Parathyroid adenoma (tissue), 2 donors: ENCODE measurements at regions not wholly inside any gene's neighbourhood (a gene's known extent, or its start where the extent isn't known, plus 50 kb on each side); places are given as distances from the start of the nearest gene placed in this dataset.

Experiments
- H2AFZ ChIP-seq: fragments of 300-600 bp; sonication (generic); one replicate; pipeline ENCODE4 v1.7.0; 2017; ENCODE audit warnings: antibody characterized with exemption, mild to moderate bottlenecking
- H3K27ac ChIP-seq: fragments of 300-600 bp; sonication (generic); one replicate; pipeline ENCODE4 v1.7.0; 2017
- H3K27me3 ChIP-seq: fragments of 300-600 bp; sonication (generic); one replicate; pipeline ENCODE4 v1.7.0; 2017; ENCODE audit warnings: low read length; ENCODE audit not compliant: control insufficient read depth, insufficient read depth
- H3K36me3 ChIP-seq: fragments of 300-600 bp; sonication (generic); one replicate; pipeline ENCODE4 v1.7.0; 2017; ENCODE audit warnings: low read length; ENCODE audit not compliant: control insufficient read depth, insufficient read depth
- H3K4me1 ChIP-seq: fragments of 300-600 bp; sonication (generic); one replicate; pipeline ENCODE4 v1.7.0; 2017; ENCODE audit warnings: control low read depth
- H3K4me2 ChIP-seq: fragments of 300-600 bp; sonication (generic); one replicate; pipeline ENCODE4 v1.7.0; 2017; ENCODE audit warnings: low read length
- H3K4me3 ChIP-seq: fragments of 300-600 bp; sonication (generic); one replicate; pipeline ENCODE4 v1.7.0; 2017; ENCODE audit warnings: low read depth, low read length
- H3K79me2 ChIP-seq: fragments of 300-600 bp; sonication (generic); one replicate; pipeline ENCODE4 v1.7.0; 2017; ENCODE audit warnings: control low read depth
- H3K9ac ChIP-seq: fragments of 300-600 bp; sonication (generic); one replicate; pipeline ENCODE4 v1.7.0; 2017; ENCODE audit warnings: mild to moderate bottlenecking
- H3K9me3 ChIP-seq: fragments of 300-600 bp; sonication (generic); one replicate; pipeline ENCODE4 v1.7.0; 2017; ENCODE audit warnings: low read length; ENCODE audit not compliant: control insufficient read depth
- TF ChIP-seq, protein P1 (sequence below): fragments of 300-600 bp; sonication (generic); IDR thresholded peaks from one replicate; pipeline ENCODE4 v1.7.0; 2017; ENCODE audit warnings: antibody characterized with exemption, mild to moderate bottlenecking
- donor health status: primary hyperparathyroidism.

DNA sequence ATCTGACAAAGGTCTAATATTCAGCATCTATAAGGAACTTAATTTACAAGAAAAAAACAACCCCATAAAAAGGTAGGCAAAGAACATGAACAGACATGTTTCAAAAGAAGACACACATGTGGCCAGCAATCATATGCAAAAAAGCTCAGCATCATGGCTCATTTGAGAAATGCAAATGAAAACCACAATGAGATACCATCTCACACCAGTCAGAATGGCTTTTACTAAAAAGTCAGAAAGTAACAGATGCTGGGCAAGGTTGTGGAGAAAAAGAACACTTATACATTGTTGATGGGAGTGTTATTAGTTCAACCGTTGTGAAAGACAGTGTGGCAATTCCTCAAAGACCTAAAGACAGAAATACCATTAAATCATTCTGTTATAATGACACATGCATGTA lies 289.9 kb upstream of the MMS22L start:
- Histone ChIP-seq H2AFZ (no peak overlapping the region), H3K4me2 (no peak overlapping the region), H3K36me3 (no peaks in the 10 kb centered on the region), H3K27ac (no peak overlapping the region), H3K9me3 (no peaks in the 10 kb centered on the region), H3K79me2 (no peaks in the 10 kb centered on the region), H3K27me3 (no peaks in the 10 kb centered on the region), H3K4me1 (no peaks in the 10 kb centered on the region), H3K9ac (no peak overlapping the region), H3K4me3 (no peak overlapping the region)
- TF ChIP-seq, protein P1, sequence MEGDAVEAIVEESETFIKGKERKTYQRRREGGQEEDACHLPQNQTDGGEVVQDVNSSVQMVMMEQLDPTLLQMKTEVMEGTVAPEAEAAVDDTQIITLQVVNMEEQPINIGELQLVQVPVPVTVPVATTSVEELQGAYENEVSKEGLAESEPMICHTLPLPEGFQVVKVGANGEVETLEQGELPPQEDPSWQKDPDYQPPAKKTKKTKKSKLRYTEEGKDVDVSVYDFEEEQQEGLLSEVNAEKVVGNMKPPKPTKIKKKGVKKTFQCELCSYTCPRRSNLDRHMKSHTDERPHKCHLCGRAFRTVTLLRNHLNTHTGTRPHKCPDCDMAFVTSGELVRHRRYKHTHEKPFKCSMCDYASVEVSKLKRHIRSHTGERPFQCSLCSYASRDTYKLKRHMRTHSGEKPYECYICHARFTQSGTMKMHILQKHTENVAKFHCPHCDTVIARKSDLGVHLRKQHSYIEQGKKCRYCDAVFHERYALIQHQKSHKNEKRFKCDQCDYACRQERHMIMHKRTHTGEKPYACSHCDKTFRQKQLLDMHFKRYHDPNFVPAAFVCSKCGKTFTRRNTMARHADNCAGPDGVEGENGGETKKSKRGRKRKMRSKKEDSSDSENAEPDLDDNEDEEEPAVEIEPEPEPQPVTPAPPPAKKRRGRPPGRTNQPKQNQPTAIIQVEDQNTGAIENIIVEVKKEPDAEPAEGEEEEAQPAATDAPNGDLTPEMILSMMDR: no peak

DNA sequence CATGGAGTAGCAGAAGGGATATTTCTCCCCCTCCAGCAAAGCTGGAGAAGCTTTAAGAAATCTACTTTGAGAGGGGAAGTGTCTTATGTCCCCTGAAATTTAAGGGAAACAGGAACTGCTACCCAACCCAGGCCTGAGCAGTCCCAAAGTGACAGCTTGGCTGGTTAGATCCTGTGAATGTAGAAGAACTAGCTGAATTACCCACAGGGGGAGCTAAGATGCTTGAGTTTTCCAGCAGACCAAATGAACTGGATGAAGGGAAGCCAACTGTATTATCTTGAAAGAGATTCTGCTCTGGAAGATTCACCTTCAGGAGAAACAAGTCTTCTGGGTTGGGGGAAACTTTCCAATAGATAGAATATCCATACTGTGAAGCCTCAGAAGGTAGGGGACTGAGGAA lies 303.3 kb upstream of the MMS22L start:
- H2AFZ ChIP-seq: no peak overlapping the region
- no peak overlapping the region for H3K9ac ChIP-seq
- no peak overlapping the region for H3K27ac ChIP-seq
- H3K4me1 ChIP-seq: no peaks in the 10 kb centered on the region
- no peaks in the 10 kb centered on the region for H3K36me3 ChIP-seq
- H3K4me3 ChIP-seq: no peak overlapping the region
- H3K4me2 ChIP-seq: no peak overlapping the region
- TF ChIP-seq, protein P1: no peak
- no peaks in the 10 kb centered on the region for H3K9me3 ChIP-seq
- no peaks in the 10 kb centered on the region for H3K79me2 ChIP-seq
- no peaks in the 10 kb centered on the region for H3K27me3 ChIP-seq

DNA sequence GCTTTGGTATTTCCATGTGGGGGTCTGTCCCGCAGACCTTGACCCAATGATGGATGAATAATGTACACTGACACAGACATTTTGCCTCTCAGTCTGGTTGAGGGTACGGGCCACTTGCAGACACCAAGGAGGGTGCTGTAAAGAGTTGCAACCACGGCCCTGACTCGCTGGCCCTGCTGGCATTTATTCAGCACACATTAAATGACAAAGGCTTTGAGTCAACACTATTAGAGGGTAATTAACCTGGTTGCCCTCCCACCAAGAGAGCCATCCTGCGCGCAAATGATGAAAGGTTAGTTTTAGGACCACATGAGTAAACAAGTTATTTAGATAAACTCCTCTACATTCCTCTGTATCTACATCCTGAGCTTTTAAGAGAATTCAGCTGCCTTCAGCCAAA lies 308.9 kb upstream of the MMS22L start:
- Histone ChIP-seq H3K79me2 (no peaks in the 10 kb centered on the region), H3K4me1 (no peaks in the 10 kb centered on the region), H2AFZ (no peak overlapping the region), H3K27ac (no peak overlapping the region), H3K9ac (no peak overlapping the region), H3K9me3 (no peaks in the 10 kb centered on the region), H3K4me2 (no peak overlapping the region), H3K27me3 (no peaks in the 10 kb centered on the region), H3K4me3 (no peak overlapping the region), H3K36me3 (no peaks in the 10 kb centered on the region)
- TF ChIP-seq, protein P1: no peak

DNA sequence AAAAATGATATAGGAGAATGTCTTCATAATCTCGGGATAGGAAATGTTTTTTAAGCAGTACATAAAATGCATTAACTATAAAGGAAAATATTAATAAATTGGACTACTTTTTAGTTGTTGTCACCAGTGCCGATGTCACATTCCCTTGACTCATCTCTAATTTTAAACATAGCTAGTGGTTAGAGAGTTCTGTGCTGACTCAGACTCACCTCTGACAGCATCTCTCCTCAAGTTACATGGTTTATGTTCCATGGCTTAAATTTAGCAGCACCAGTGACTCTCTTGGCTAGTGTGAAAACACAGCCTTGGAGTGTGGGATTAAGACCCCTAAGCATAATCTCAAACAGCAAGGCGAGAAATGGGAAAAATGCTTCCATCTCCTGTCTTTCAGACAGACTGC lies 311.8 kb upstream of the MMS22L start:
- H3K4me3 ChIP-seq: no peak overlapping the region
- no peaks in the 10 kb centered on the region for H3K9me3 ChIP-seq
- H2AFZ ChIP-seq: no peak overlapping the region
- no peaks in the 10 kb centered on the region for H3K27me3 ChIP-seq
- no peak overlapping the region for H3K9ac ChIP-seq
- no peaks in the 10 kb centered on the region for H3K79me2 ChIP-seq
- H3K4me2 ChIP-seq: no peak overlapping the region
- no peaks in the 10 kb centered on the region for H3K36me3 ChIP-seq
- H3K27ac ChIP-seq: no peak overlapping the region
- H3K4me1 ChIP-seq: no peaks in the 10 kb centered on the region
- TF ChIP-seq, protein P1: no peak

DNA sequence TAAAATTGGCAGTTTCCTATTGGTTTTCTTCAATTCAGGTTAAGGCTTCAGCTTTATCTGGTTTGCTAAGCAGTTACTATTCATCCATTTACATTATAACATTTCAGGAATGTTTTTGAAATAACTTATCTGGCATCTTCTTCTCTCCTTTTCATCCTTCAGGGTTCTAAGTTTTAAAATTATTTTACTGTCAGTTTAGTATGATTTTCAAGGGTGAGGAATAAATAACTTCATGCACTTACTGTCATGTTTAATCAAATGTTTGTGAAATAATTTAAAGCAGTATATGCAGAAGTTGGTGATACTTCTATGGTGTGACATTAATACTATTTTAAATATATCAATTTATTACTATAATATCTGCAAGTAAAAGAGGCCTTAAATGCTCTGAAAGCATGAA lies 338.1 kb upstream of the MMS22L start:
- H2AFZ ChIP-seq: no peak overlapping the region
- no peaks in the 10 kb centered on the region for H3K36me3 ChIP-seq
- H3K9ac ChIP-seq: no peak overlapping the region
- H3K27ac ChIP-seq: no peak overlapping the region
- H3K4me2 ChIP-seq: no peak overlapping the region
- H3K79me2 ChIP-seq: no peaks in the 10 kb centered on the region
- no peaks in the 10 kb centered on the region for H3K4me1 ChIP-seq
- TF ChIP-seq, protein P1: no peak
- no peaks in the 10 kb centered on the region for H3K9me3 ChIP-seq
- no peaks in the 10 kb centered on the region for H3K27me3 ChIP-seq
- no peak overlapping the region for H3K4me3 ChIP-seq
